ENCODE measurements at regions not wholly inside any gene's neighbourhood (a gene's known extent, or its start where the extent isn't known, plus 50 kb on each side); places are given as distances from the start of the nearest gene placed in this dataset.

DNA sequence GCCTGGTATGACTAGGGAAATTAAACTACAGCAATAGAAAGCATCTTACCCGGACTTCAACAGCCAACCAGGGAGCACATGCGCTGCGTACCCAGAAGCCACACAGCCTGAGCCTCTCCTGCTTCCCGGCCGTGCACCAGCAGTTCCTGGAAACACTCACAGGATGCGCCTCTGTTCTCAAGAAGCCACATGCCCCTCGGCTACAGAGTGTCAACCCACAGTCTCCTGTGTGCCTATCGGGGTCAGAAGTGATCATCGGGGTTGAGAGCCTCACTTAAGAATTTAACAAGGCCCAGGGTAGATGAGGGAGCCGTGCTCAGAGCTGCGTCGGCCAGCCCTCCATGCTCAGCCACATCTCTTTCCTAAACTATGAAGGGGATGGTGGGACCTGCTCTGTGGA is 147.2 kb upstream of the GGTLC1 start:
- no peak overlapping the region for H3K27ac ChIP-seq
- TF ChIP-seq, protein P1, sequence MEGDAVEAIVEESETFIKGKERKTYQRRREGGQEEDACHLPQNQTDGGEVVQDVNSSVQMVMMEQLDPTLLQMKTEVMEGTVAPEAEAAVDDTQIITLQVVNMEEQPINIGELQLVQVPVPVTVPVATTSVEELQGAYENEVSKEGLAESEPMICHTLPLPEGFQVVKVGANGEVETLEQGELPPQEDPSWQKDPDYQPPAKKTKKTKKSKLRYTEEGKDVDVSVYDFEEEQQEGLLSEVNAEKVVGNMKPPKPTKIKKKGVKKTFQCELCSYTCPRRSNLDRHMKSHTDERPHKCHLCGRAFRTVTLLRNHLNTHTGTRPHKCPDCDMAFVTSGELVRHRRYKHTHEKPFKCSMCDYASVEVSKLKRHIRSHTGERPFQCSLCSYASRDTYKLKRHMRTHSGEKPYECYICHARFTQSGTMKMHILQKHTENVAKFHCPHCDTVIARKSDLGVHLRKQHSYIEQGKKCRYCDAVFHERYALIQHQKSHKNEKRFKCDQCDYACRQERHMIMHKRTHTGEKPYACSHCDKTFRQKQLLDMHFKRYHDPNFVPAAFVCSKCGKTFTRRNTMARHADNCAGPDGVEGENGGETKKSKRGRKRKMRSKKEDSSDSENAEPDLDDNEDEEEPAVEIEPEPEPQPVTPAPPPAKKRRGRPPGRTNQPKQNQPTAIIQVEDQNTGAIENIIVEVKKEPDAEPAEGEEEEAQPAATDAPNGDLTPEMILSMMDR (conservative IDR thresholded peaks at IDR 0.05) = no peak

DNA sequence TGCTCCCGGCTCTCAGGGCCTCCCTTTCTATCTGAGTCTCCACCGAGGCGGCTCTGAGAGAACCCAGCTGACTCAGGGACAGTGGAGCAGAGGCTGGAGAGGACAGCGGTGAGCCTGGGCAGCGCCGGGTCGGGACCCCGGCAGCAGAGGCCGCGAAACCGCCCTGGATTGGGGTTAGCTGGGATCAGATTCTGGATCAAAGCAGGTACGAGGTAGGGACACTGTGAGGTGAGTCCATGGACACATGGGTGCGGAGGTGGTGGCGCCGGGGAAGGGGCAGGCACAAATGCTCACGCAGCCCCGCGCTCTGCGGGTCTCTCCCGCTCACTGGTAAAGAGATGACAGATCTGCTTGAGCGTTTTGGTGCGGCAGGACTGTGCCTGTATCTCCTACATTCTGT is 146.4 kb upstream of the GGTLC1 start:
- peak overlapping the region; percentile 41; the same call in 1 of the 2 replicates for H3K27ac ChIP-seq
- TF ChIP-seq, protein P1 (conservative IDR thresholded peaks at IDR 0.05) = no peak

DNA sequence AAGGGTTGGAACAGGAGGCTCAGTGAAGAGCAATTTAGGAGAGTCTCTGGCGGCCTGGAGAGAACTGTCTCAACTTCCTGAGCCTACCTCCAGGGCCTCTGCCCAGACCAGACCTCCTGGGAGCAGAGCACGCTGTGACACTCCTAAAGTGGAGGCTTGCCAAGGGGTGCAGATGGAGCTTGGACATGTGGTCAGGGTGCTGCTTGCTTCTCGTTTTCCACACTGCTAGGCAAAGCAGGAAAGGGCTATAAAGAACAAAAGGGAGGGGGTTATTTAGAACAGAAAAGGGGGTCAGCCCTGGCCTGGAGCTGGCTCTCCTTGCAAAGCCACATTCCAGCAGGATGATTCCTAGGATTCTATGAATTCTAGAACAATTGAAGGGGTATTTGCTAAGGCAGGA is 145.7 kb upstream of the GGTLC1 start:
- H3K27ac ChIP-seq = peak overlapping the region; percentile 41
- TF ChIP-seq, protein P1 (conservative IDR thresholded peaks at IDR 0.05) = no peak

DNA sequence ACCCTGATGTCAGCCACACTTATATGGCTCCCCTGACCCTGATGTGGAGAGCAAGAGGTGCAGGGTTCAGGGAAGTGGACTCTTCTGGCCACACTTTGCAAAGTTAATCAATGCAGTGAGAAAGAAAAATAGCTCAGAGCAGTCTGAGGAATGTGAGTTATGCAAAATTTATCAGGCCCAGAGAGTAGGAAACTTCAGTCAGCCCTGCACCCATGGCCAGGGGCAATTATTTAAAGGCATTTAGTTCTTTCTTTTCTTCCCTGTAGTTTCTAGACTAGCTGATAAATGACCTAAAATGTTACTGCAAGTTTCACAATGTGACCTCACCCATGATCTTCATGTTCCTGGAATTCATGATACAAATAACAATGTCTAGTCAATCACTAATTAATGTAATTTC is 143.7 kb upstream of the GGTLC1 start:
- no peak overlapping the region for H3K27ac ChIP-seq
- TF ChIP-seq, protein P1 (conservative IDR thresholded peaks at IDR 0.05) = no peak

DNA sequence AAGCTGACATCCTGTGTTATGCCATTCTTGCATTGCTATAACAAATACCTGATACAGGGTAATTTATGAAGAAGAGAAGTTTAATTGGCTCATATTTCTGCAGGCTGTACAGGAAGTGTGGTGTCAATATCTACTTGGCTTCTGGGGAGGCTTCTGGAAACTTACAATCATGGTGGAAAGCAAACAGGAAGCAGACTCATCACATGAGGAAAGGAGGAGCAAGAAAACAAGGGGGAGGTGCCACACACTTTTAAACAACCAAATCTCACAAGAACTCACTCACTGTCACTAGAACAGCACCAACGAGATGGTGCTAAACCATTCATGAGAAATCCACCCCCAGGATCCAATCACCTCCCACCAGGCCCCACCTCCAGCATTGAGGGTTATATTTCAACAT is 143.1 kb upstream of the GGTLC1 start:
- TF ChIP-seq, protein P1 (conservative IDR thresholded peaks at IDR 0.05) = no peak
- no peak overlapping the region for H3K27ac ChIP-seq

DNA sequence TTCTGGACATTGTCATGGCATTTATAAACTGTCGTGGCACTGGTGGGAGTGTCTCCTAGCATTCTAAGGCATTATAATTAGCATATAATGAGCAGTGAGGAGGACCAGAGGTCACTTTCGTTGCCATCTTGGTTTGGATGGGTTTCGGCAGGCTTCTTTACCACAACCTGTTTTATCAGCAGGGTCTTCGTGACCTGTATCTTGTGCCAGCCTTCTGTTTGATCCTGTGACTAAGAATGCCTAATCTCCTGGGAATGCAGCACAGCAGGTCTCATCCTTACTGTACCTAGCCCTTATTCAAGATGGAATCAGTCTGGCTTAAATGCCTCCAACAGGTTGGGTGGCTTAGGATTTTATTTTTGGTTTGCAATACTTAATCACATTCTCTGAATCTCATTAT is 142.7 kb upstream of the GGTLC1 start:
- TF ChIP-seq, protein P1 (conservative IDR thresholded peaks at IDR 0.05) = no peak
- H3K27ac ChIP-seq = no peak overlapping the region

DNA sequence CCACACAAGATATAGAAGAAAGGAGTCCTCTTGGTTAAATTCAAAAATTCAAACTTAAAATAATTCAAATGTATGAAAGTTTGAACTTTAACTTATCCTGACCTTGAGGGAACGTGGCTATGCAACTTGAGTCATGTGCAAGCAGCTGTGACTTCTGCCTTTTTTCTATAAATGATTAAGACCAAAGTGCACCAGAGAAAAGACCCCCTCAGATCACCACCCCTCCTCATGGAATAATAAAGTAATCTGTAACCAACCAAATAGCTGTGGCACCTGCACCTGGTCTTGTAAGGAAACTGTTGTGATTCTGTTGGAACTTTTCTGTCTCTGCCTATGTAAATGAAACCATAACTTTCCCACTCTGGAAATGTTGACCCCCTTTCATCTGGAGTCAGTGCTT is 141.1 kb upstream of the GGTLC1 start:
- TF ChIP-seq, protein P1 (conservative IDR thresholded peaks at IDR 0.05) = no peak
- no peak overlapping the region for H3K27ac ChIP-seq

Data from VCaP (cell line).